GM12878 (cell line): ENCODE measurements at regions not wholly inside any gene's neighbourhood (a gene's known extent, or its start where the extent isn't known, plus 50 kb on each side); places are given as distances from the start of the nearest gene placed in this dataset.

Experiments used
- ATF2 ChIP-seq: IDR thresholded peaks from 2 replicates; pipeline ENCODE4 v1.6.1; 2012; ENCODE audit warnings: low read length, inconsistent platforms
- BRCA1 ChIP-seq: IDR thresholded peaks from 2 replicates; pipeline ENCODE4 v1.6.1; 2011; ENCODE audit warnings: low read depth, low read length, improper control_type of control experiment
- CBX3 ChIP-seq: fragments of 200-600 bp; sonication (generic); IDR thresholded peaks from 2 replicates; pipeline ENCODE4 v1.6.1; 2016; ENCODE audit warnings: low read depth, borderline replicate concordance
- CREM ChIP-seq: IDR thresholded peaks from 2 replicates; pipeline ENCODE4 v1.6.1; 2014; ENCODE audit warnings: antibody characterized with exemption, low read depth
- E2F4 ChIP-seq: IDR thresholded peaks from 2 replicates; pipeline ENCODE4 v1.6.1; 2012; ENCODE audit warnings: low read depth, low read length, improper control_type of control experiment
- EGR1 ChIP-seq, 2 experiments: IDR thresholded peaks; 1 replicate in 1 of 2; 2 replicates in 1 of 2; pipeline ENCODE4 v1.6.1; 2011 to 2012; ENCODE audit warnings: low read depth in 2 of 2, low read length in 2 of 2, borderline replicate concordance in 1 of 2, mild to moderate bottlenecking in 1 of 2, moderate library complexity in 1 of 2
- HCFC1 ChIP-seq: fragments of 150-350 bp; IDR thresholded peaks from 2 replicates; pipeline ENCODE4 v1.6.1; 2014; ENCODE audit warnings: low read length
- MEF2A ChIP-seq: IDR thresholded peaks from 2 replicates; pipeline ENCODE4 v1.6.1; 2011; ENCODE audit warnings: low read depth, mild to moderate bottlenecking, low read length, moderate library complexity; ENCODE audit not compliant: insufficient read depth
- MYB ChIP-seq: fragments of 150-350 bp; IDR thresholded peaks from 2 replicates; pipeline ENCODE4 v1.6.1; 2014; ENCODE audit warnings: mild to moderate bottlenecking, low read depth, low read length, borderline replicate concordance
- NBN ChIP-seq: fragments of 450-650 bp; IDR thresholded peaks from 2 replicates; pipeline ENCODE4 v1.6.1; 2016
- NR2C1 ChIP-seq: fragments of 450-650 bp; IDR thresholded peaks from 2 replicates; pipeline ENCODE4 v1.6.1; 2017; ENCODE audit warnings: antibody characterized with exemption, mild to moderate bottlenecking, moderate library complexity
- NR2C2 ChIP-seq: IDR thresholded peaks from 2 replicates; pipeline ENCODE4 v1.6.1; 2011; ENCODE audit warnings: borderline replicate concordance, low read depth; ENCODE audit not compliant: control insufficient read depth, insufficient read length
- PAX5 ChIP-seq: IDR thresholded peaks from 2 replicates; pipeline ENCODE4 v1.6.1; 2011; ENCODE audit warnings: low read depth, low read length, borderline replicate concordance
- POLR2A ChIP-seq: IDR thresholded peaks from 2 replicates; pipeline ENCODE4 v1.6.1; 2011; ENCODE audit warnings: low read depth, mild to moderate bottlenecking, low read length
- RBBP5 ChIP-seq: fragments of 200-600 bp; sonication (generic); conservative IDR thresholded peaks from 2 replicates; pipeline ENCODE4 v1.6.1; 2016
- RELA ChIP-seq: fragments of 450-650 bp; IDR thresholded peaks from 2 replicates; pipeline ENCODE4 v1.8.0; 2014; ENCODE audit warnings: borderline replicate concordance; ENCODE audit not compliant: partially characterized antibody
- REST ChIP-seq: IDR thresholded peaks from 2 replicates; pipeline ENCODE4 v1.6.1; 2012; ENCODE audit warnings: mild to moderate bottlenecking, low read depth, low read length
- SRF ChIP-seq, 2 experiments: IDR thresholded peaks; 2 replicates each; pipeline ENCODE4 v1.6.1; 2011; ENCODE audit warnings: low read depth in 2 of 2, low read length in 2 of 2, mild to moderate bottlenecking in 1 of 2, moderate library complexity in 1 of 2
- STAT1 ChIP-seq: fragments of 450-650 bp; conservative IDR thresholded peaks from 2 replicates; pipeline ENCODE4 v1.6.1; 2014; ENCODE audit warnings: antibody characterized with exemption, mild to moderate bottlenecking
- TF ChIP-seq, protein P1 (sequence below): fragments of 450-650 bp; formaldehyde crosslinking; IDR thresholded peaks from 2 replicates; pipeline ENCODE4 v1.5.0; 2022; ENCODE audit warnings: mild to moderate bottlenecking, missing genetic modification characterization
- TF ChIP-seq, protein P2 (sequence below): IDR thresholded peaks from 2 replicates; pipeline ENCODE4 v1.6.1; 2011; ENCODE audit warnings: low read depth, mild to moderate bottlenecking, low read length, moderate library complexity, borderline replicate concordance; ENCODE audit errors: extremely low read depth

DNA sequence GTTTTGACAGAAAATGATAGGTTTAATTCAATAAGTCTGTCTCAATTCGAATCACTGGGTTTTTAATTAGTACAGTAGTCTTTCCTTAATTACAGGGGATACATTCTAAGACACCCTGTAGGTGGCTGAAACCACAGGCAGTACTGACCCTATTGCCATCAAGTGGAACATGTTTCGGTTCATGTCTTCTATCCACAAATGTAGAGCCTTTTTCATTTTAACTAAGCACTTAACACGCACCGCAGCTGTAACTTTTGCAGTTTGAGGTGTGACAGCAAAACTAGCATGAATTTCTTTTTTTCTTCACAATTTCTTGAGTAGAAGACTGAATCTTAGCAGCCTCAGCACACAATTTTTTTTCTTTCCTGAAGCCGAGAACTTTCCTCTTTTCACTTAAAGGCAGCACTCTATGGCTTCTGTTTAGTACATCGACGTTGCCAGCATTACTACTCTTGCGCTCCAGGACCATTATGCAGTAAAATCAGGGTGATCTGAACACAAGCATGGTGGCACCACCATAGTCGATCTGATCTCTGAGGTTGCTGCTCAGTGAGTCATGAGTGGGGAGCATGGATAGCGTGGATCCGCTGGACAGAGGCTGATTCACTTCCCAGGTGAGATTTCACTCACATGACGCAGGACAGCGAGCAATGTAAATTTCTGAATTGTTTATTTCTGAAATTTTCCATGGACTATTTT lies 805.1 kb downstream of the RNF144A start (continued):
- TF ChIP-seq, protein P1, sequence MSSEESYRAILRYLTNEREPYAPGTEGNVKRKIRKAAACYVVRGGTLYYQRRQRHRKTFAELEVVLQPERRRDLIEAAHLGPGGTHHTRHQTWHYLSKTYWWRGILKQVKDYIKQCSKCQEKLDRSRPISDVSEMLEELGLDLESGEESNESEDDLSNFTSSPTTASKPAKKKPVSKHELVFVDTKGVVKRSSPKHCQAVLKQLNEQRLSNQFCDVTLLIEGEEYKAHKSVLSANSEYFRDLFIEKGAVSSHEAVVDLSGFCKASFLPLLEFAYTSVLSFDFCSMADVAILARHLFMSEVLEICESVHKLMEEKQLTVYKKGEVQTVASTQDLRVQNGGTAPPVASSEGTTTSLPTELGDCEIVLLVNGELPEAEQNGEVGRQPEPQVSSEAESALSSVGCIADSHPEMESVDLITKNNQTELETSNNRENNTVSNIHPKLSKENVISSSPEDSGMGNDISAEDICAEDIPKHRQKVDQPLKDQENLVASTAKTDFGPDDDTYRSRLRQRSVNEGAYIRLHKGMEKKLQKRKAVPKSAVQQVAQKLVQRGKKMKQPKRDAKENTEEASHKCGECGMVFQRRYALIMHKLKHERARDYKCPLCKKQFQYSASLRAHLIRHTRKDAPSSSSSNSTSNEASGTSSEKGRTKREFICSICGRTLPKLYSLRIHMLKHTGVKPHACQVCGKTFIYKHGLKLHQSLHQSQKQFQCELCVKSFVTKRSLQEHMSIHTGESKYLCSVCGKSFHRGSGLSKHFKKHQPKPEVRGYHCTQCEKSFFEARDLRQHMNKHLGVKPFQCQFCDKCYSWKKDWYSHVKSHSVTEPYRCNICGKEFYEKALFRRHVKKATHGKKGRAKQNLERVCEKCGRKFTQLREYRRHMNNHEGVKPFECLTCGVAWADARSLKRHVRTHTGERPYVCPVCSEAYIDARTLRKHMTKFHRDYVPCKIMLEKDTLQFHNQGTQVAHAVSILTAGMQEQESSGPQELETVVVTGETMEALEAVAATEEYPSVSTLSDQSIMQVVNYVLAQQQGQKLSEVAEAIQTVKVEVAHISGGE (CRISPR knock-in tag): no peak
- TF ChIP-seq EGR1 (IDR thresholded peaks at IDR 0.05; ENCODE audit: borderline replicate concordance in 1 of 2, low read depth in 2 of 2, low read length in 2 of 2) (no peak), E2F4 (no peak), PAX5 (peak; percentile 69; the same call in 1 of the 2 replicates), ATF2 (peak; percentile 42; the same call in 1 of the 2 replicates), MEF2A (no peak; the same call in 1 of the 2 replicates), BRCA1 (no peak), NBN (peak; percentile 72; the same call in 1 of the 2 replicates), RELA (no peak), REST (no peak), NR2C1 (no peak; the same call in 1 of the 2 replicates), HCFC1 (no peak), SRF (IDR thresholded peaks at IDR 0.05; ENCODE audit: low read depth in 2 of 2, low read length in 2 of 2) (no peak), MYB (no peak), CREM (no peak), CBX3 (no peak), NR2C2 (no peak), STAT1 (no peak), RBBP5 (no peak), POLR2A (no peak)
- TF ChIP-seq, protein P2, sequence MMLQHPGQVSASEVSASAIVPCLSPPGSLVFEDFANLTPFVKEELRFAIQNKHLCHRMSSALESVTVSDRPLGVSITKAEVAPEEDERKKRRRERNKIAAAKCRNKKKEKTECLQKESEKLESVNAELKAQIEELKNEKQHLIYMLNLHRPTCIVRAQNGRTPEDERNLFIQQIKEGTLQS: no peak
